WTC11 (cell line): ENCODE measurements at regions not wholly inside any gene's neighbourhood (a gene's known extent, or its start where the extent isn't known, plus 50 kb on each side); places are given as distances from the start of the nearest gene placed in this dataset.

ENCODE experiments used
- ATAC-seq: fragments of 200-7000 bp; cut with Tn5 transposase; 2 replicates; pipeline ENCODE4 v1.10.0; 2021; ENCODE audit warnings: mild to moderate bottlenecking, moderate library complexity
- CTCF ChIA-PET: fragments of 300-600 bp; sonication (Branson Sonifier 250); formaldehyde crosslinking; loops from one replicate; lab custom pipeline; 2021; ENCODE audit warnings: antibody characterized with exemption; lab: Charles Lee
- POLR2A ChIA-PET: fragments of 350-600 bp; sonication (Branson Sonifier 250); formaldehyde crosslinking; loops from one replicate; lab custom pipeline; 2021; ENCODE audit warnings: antibody characterized with exemption; lab: Charles Lee
- DNase-seq: peaks from one replicate; pipeline ENCODE4 v3.0.0; 2021; ENCODE audit warnings: low spot score
- H3K27ac Mint-ChIP-seq: 2 replicates; pipeline ENCODE4 v1.8.0; 2021; ENCODE audit warnings: mixed read lengths
- H3K27me3 Mint-ChIP-seq: 2 replicates; pipeline ENCODE4 v1.8.0; 2021; ENCODE audit warnings: low read depth, mild to moderate bottlenecking, moderate library complexity, mixed read lengths
- H3K36me3 Mint-ChIP-seq: 2 replicates; pipeline ENCODE4 v1.8.0; 2021; ENCODE audit warnings: mixed read lengths
- H3K4me1 Mint-ChIP-seq: 2 replicates; pipeline ENCODE4 v1.8.0; 2022; ENCODE audit warnings: mixed read lengths
- H3K4me3 Mint-ChIP-seq: 2 replicates; pipeline ENCODE4 v1.8.0; 2021; ENCODE audit warnings: mild to moderate bottlenecking, moderate library complexity, mixed read lengths
- H3K9me3 Mint-ChIP-seq: 2 replicates; pipeline ENCODE4 v1.8.0; 2021; ENCODE audit warnings: mixed read lengths
- AFF4 ChIP-seq: sonication (generic); formaldehyde crosslinking; IDR thresholded peaks from 2 replicates; pipeline ENCODE4 v1.8.1; 2023; ENCODE audit warnings: mild to moderate bottlenecking, missing genetic modification reagents, borderline replicate concordance
- E2F4 ChIP-seq: sonication (generic); formaldehyde crosslinking; IDR thresholded peaks from 2 replicates; pipeline ENCODE4 v1.8.1; 2022; ENCODE audit warnings: low read depth, mild to moderate bottlenecking, moderate library complexity, missing genetic modification reagents, borderline replicate concordance
- FOXJ3 ChIP-seq: sonication (generic); formaldehyde crosslinking; IDR thresholded peaks from 2 replicates; pipeline ENCODE4 v1.9.0; 2021; ENCODE audit warnings: missing genetic modification reagents, mild to moderate bottlenecking, borderline replicate concordance
- FOXP4 ChIP-seq: sonication (generic); formaldehyde crosslinking; IDR thresholded peaks from 2 replicates; pipeline ENCODE4 v1.8.0; 2022; ENCODE audit warnings: mild to moderate bottlenecking, missing genetic modification reagents
- HMGA2 ChIP-seq: fragments of 250-450 bp; sonication (Bioruptor Pico); IDR thresholded peaks from 2 replicates; pipeline ENCODE4 v1.4.0; 2021; ENCODE audit warnings: mild to moderate bottlenecking, moderate library complexity
- IRF1 ChIP-seq: sonication (generic); formaldehyde crosslinking; IDR thresholded peaks from 2 replicates; pipeline ENCODE4 v1.8.0; 2023; ENCODE audit warnings: missing genetic modification reagents
- NFATC4 ChIP-seq: fragments of 250-450 bp; sonication (Bioruptor Pico); IDR thresholded peaks from 2 replicates; pipeline ENCODE4 v1.9.0; 2021; ENCODE audit warnings: mild to moderate bottlenecking
- NFYB ChIP-seq: sonication (generic); formaldehyde crosslinking; conservative IDR thresholded peaks from 2 replicates; pipeline ENCODE4 v1.8.0; 2022; ENCODE audit warnings: low read depth, missing genetic modification reagents
- NR2C2 ChIP-seq: sonication (generic); formaldehyde crosslinking; IDR thresholded peaks from 2 replicates; pipeline ENCODE4 v1.8.0; 2022; ENCODE audit warnings: mild to moderate bottlenecking, missing genetic modification reagents
- RELA ChIP-seq: sonication (generic); formaldehyde crosslinking; IDR thresholded peaks from 2 replicates; pipeline ENCODE4 v1.8.1; 2022; ENCODE audit warnings: missing genetic modification reagents, mild to moderate bottlenecking, borderline replicate concordance
- TEAD1 ChIP-seq: sonication (generic); formaldehyde crosslinking; IDR thresholded peaks from 2 replicates; pipeline ENCODE4 v1.8.0; 2022; ENCODE audit warnings: mild to moderate bottlenecking, missing genetic modification reagents
- TEAD4 ChIP-seq: sonication (generic); formaldehyde crosslinking; IDR thresholded peaks from 2 replicates; pipeline ENCODE4 v1.8.0; 2022; ENCODE audit warnings: mild to moderate bottlenecking, missing genetic modification reagents
- USF2 ChIP-seq: sonication (generic); formaldehyde crosslinking; IDR thresholded peaks from 2 replicates; pipeline ENCODE4 v1.8.1; 2023; ENCODE audit warnings: mild to moderate bottlenecking, missing genetic modification reagents, moderate library complexity
- ZNF121 ChIP-seq: sonication (generic); formaldehyde crosslinking; IDR thresholded peaks from 2 replicates; pipeline ENCODE4 v1.8.0; 2023; ENCODE audit warnings: missing genetic modification reagents
- ZNF138 ChIP-seq: sonication (generic); formaldehyde crosslinking; conservative IDR thresholded peaks from 2 replicates; pipeline ENCODE4 v1.8.1; 2022; ENCODE audit warnings: mild to moderate bottlenecking, moderate library complexity, missing genetic modification reagents
- ZNF219 ChIP-seq: sonication (generic); formaldehyde crosslinking; IDR thresholded peaks from 2 replicates; pipeline ENCODE4 v1.8.0; 2023; ENCODE audit warnings: missing genetic modification reagents, mild to moderate bottlenecking, borderline replicate concordance
- ZNF232 ChIP-seq: sonication (generic); formaldehyde crosslinking; IDR thresholded peaks from 2 replicates; pipeline ENCODE4 v1.8.0; 2022; ENCODE audit warnings: mild to moderate bottlenecking, missing genetic modification reagents
- ZNF317 ChIP-seq: sonication (generic); formaldehyde crosslinking; IDR thresholded peaks from 2 replicates; pipeline ENCODE4 v1.8.1; 2023; ENCODE audit warnings: low read depth, mild to moderate bottlenecking, moderate library complexity, missing genetic modification reagents, borderline replicate concordance
- ZNF532 ChIP-seq: fragments of 250-450 bp; sonication (Bioruptor Pico); IDR thresholded peaks from 2 replicates; pipeline ENCODE4 v1.9.0; 2021; ENCODE audit warnings: mild to moderate bottlenecking, borderline replicate concordance
- ZSCAN18 ChIP-seq: fragments of 250-450 bp; sonication (Bioruptor Pico); IDR thresholded peaks from 2 replicates; pipeline ENCODE4 v2.1.2; 2022; ENCODE audit warnings: mild to moderate bottlenecking, moderate library complexity

GRCh38 chr5:112077180-112077579 lies 320.2 kb upstream of the NREP start:
- H3K27me3 Mint-ChIP-seq, result no peaks in the 10 kb centered on the region
- no peaks in the 10 kb centered on the region for H3K36me3 Mint-ChIP-seq
- DNase-seq (no peak), ATAC-seq (no peak)
- CTCF ChIA-PET, result no interaction called here
- no peaks in the 10 kb centered on the region for H3K4me1 Mint-ChIP-seq
- H3K4me3 Mint-ChIP-seq, result no peak overlapping the region
- H3K27ac Mint-ChIP-seq, result no peak overlapping the region
- POLR2A ChIA-PET, result no interaction called here
- TF ChIP-seq ZNF532 (no peak), FOXJ3 (no peak), HMGA2 (CRISPR knock-in tag) (no peak), ZNF317 (CRISPR knock-in tag) (no peak), ZSCAN18 (CRISPR knock-in tag) (no peak), ZNF121 (CRISPR knock-in tag) (no peak), TEAD1 (CRISPR knock-in tag) (no peak), NFYB (no peak), NFATC4 (no peak), FOXP4 (no peak), RELA (CRISPR knock-in tag) (no peak)
- peaks cover 4% of the 10 kb centered on the region for H3K9me3 Mint-ChIP-seq

- ATAC-seq (peak; percentile 57), DNase-seq (no peak)
- Mint-ChIP-seq H3K27ac (no peak overlapping the region), H3K4me3 (no peak overlapping the region), H3K27me3 (no peaks in the 10 kb centered on the region), H3K36me3 (no peaks in the 10 kb centered on the region), H3K9me3 (no peaks in the 10 kb centered on the region), H3K4me1 (peaks cover 7% of the 10 kb centered on the region)
- CTCF ChIA-PET, result interaction anchor here (0.6 kb wide), 1 partner anchor 11 kb away, joined by 4 read pairs; no protein-coding TSS in a partner anchor
- POLR2A ChIA-PET, result no interaction called here
- no peak for TF ChIP-seq HMGA2 (CRISPR knock-in tag)
- TF ChIP-seq ZNF138 (CRISPR knock-in tag), result no peak
- TF ChIP-seq NR2C2 (CRISPR knock-in tag), result no peak
- TF ChIP-seq ZNF232 (CRISPR knock-in tag), result no peak
- TF ChIP-seq E2F4, result no peak
- no peak for TF ChIP-seq ZNF219
- no peak for TF ChIP-seq USF2
- no peak for TF ChIP-seq TEAD4 (CRISPR knock-in tag)
- TF ChIP-seq AFF4 (CRISPR knock-in tag), result no peak
- no peak for TF ChIP-seq IRF1 (CRISPR knock-in tag)
- no peak for TF ChIP-seq TEAD1 (CRISPR knock-in tag)
These were observed 313.0 kb upstream of the NREP start for GRCh38 chr5:112070022-112070421.
